SK-N-SH (cell line): ENCODE measurements at regions not wholly inside any gene's neighbourhood (a gene's known extent, or its start where the extent isn't known, plus 50 kb on each side); places are given as distances from the start of the nearest gene placed in this dataset.

Source experiments
- CHD2 ChIP-seq: fragments of 150-350 bp; IDR thresholded peaks from 2 replicates; pipeline ENCODE4 v1.6.1; 2018; ENCODE audit warnings: low read length; ENCODE audit not compliant: partially characterized antibody
- EZH2phosphoT487 ChIP-seq: fragments of 200-600 bp; sonication (generic); IDR thresholded peaks from 2 replicates; pipeline ENCODE4 v1.6.1; 2017; ENCODE audit warnings: low read depth, mixed run types, mild to moderate bottlenecking, antibody characterized with exemption, moderate library complexity, borderline replicate concordance
- FOXM1 ChIP-seq: IDR thresholded peaks from 2 replicates; pipeline ENCODE4 v1.4.0; 2012; ENCODE audit warnings: low read depth, mild to moderate bottlenecking
- GATA2 ChIP-seq: sonication (generic); formaldehyde crosslinking; IDR thresholded peaks from 2 replicates; pipeline ENCODE4 v1.5.0; 2020; ENCODE audit warnings: mild to moderate bottlenecking, missing genetic modification reagents
- JUND ChIP-seq: IDR thresholded peaks from 2 replicates; pipeline ENCODE4 v1.4.0; 2012
- POLR2AphosphoS5 ChIP-seq: IDR thresholded peaks from 2 replicates; pipeline ENCODE4 v1.6.1; 2012; ENCODE audit warnings: low read depth, low read length
- RCOR1 ChIP-seq: fragments of 150-350 bp; IDR thresholded peaks from 2 replicates; pipeline ENCODE4 v1.6.1; 2017; ENCODE audit warnings: antibody characterized with exemption, low read length
- RXRA ChIP-seq: IDR thresholded peaks from 2 replicates; pipeline ENCODE4 v1.4.0; 2012; ENCODE audit warnings: low read depth, mild to moderate bottlenecking, borderline replicate concordance
- SMC3 ChIP-seq: IDR thresholded peaks from 2 replicates; pipeline ENCODE4 v1.6.1; 2012; ENCODE audit warnings: low read depth, low read length, improper control_type of control experiment
- TF ChIP-seq, protein P1 (sequence below): fragments of 200-600 bp; sonication (generic); IDR thresholded peaks from 2 replicates; pipeline ENCODE4 v1.6.1; 2017; ENCODE audit warnings: antibody characterized with exemption, mild to moderate bottlenecking, moderate library complexity
- TF ChIP-seq, protein P2 (sequence below): IDR thresholded peaks from 2 replicates; pipeline ENCODE4 v1.6.1; 2012; ENCODE audit warnings: mild to moderate bottlenecking, low read depth, low read length, moderate library complexity
- TF ChIP-seq, protein P3 (sequence below): IDR thresholded peaks from 2 replicates; pipeline ENCODE4 v1.4.0; 2012; ENCODE audit warnings: low read depth, borderline replicate concordance
- TF ChIP-seq, protein P4 (sequence below): IDR thresholded peaks from 2 replicates; pipeline ENCODE4 v1.4.0; 2012; ENCODE audit warnings: low read depth, borderline replicate concordance

DNA sequence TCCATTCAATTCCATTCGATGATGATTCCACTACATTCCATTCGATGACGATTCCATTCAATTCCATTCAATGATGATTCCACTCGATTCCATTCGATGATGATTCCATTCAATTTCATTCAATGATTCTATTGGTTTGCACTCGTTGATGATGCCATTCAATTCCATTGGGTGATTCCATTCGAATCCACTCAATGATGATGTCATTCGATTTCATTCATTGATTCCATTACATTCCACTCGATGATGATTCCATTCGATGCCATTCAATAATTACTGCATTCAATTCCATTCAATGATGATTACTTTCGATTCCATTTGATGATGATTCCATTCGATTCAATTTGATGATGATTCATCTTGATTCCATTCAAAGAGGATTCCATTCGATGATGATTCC lies 1299.4 kb downstream of the TP53TG3F start:
- TF ChIP-seq, protein P1, sequence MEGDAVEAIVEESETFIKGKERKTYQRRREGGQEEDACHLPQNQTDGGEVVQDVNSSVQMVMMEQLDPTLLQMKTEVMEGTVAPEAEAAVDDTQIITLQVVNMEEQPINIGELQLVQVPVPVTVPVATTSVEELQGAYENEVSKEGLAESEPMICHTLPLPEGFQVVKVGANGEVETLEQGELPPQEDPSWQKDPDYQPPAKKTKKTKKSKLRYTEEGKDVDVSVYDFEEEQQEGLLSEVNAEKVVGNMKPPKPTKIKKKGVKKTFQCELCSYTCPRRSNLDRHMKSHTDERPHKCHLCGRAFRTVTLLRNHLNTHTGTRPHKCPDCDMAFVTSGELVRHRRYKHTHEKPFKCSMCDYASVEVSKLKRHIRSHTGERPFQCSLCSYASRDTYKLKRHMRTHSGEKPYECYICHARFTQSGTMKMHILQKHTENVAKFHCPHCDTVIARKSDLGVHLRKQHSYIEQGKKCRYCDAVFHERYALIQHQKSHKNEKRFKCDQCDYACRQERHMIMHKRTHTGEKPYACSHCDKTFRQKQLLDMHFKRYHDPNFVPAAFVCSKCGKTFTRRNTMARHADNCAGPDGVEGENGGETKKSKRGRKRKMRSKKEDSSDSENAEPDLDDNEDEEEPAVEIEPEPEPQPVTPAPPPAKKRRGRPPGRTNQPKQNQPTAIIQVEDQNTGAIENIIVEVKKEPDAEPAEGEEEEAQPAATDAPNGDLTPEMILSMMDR = no peak
- TF ChIP-seq POLR2AphosphoS5 = no peak
- TF ChIP-seq, protein P2, sequence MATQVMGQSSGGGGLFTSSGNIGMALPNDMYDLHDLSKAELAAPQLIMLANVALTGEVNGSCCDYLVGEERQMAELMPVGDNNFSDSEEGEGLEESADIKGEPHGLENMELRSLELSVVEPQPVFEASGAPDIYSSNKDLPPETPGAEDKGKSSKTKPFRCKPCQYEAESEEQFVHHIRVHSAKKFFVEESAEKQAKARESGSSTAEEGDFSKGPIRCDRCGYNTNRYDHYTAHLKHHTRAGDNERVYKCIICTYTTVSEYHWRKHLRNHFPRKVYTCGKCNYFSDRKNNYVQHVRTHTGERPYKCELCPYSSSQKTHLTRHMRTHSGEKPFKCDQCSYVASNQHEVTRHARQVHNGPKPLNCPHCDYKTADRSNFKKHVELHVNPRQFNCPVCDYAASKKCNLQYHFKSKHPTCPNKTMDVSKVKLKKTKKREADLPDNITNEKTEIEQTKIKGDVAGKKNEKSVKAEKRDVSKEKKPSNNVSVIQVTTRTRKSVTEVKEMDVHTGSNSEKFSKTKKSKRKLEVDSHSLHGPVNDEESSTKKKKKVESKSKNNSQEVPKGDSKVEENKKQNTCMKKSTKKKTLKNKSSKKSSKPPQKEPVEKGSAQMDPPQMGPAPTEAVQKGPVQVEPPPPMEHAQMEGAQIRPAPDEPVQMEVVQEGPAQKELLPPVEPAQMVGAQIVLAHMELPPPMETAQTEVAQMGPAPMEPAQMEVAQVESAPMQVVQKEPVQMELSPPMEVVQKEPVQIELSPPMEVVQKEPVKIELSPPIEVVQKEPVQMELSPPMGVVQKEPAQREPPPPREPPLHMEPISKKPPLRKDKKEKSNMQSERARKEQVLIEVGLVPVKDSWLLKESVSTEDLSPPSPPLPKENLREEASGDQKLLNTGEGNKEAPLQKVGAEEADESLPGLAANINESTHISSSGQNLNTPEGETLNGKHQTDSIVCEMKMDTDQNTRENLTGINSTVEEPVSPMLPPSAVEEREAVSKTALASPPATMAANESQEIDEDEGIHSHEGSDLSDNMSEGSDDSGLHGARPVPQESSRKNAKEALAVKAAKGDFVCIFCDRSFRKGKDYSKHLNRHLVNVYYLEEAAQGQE = no peak
- TF ChIP-seq RCOR1 = no peak
- TF ChIP-seq, protein P3, sequence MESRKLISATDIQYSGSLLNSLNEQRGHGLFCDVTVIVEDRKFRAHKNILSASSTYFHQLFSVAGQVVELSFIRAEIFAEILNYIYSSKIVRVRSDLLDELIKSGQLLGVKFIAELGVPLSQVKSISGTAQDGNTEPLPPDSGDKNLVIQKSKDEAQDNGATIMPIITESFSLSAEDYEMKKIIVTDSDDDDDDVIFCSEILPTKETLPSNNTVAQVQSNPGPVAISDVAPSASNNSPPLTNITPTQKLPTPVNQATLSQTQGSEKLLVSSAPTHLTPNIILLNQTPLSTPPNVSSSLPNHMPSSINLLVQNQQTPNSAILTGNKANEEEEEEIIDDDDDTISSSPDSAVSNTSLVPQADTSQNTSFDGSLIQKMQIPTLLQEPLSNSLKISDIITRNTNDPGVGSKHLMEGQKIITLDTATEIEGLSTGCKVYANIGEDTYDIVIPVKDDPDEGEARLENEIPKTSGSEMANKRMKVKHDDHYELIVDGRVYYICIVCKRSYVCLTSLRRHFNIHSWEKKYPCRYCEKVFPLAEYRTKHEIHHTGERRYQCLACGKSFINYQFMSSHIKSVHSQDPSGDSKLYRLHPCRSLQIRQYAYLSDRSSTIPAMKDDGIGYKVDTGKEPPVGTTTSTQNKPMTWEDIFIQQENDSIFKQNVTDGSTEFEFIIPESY = no peak
- TF ChIP-seq RXRA = no peak
- TF ChIP-seq FOXM1 = no peak
- TF ChIP-seq EZH2phosphoT487 = no peak
- no peak for TF ChIP-seq JUND
- TF ChIP-seq, protein P4, sequence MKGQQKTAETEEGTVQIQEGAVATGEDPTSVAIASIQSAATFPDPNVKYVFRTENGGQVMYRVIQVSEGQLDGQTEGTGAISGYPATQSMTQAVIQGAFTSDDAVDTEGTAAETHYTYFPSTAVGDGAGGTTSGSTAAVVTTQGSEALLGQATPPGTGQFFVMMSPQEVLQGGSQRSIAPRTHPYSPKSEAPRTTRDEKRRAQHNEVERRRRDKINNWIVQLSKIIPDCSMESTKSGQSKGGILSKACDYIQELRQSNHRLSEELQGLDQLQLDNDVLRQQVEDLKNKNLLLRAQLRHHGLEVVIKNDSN = no peak
- TF ChIP-seq SMC3 = no peak
- no peak for TF ChIP-seq CHD2
- TF ChIP-seq GATA2 (CRISPR knock-in tag) = no peak
